K562 (cell line): ENCODE measurements at regions not wholly inside any gene's neighbourhood (a gene's known extent, or its start where the extent isn't known, plus 50 kb on each side); places are given as distances from the start of the nearest gene placed in this dataset.

Experiments used
- ATAC-seq: fragments of 200-7000 bp; cut with Tn5 transposase; 3 replicates; pipeline ENCODE4 v1.9.1; 2020; ENCODE audit warnings: moderate library complexity
- BruUV-seq: library from RNA; stranded (reverse); fragments of 400-500 nt; replicated peaks from 2 replicates; lab custom pipeline; 2021; lab: Mats Ljungman, UMichigan
- CTCF ChIA-PET: fragments of 300-600 bp; formaldehyde crosslinking; extraction: SDS; loops from one replicate; lab custom pipeline; 2021; ENCODE audit warnings: low intra/inter-chr PET ratio; lab: Yijun Ruan, JAX
- POLR2A ChIA-PET: fragments of 300-600, 350-650 bp; sonication (Branson Sonifier 250); formaldehyde crosslinking; extraction: SDS; loops from one replicate; lab custom pipeline; 2021; ENCODE audit warnings: antibody characterized with exemption, inconsistent platforms; lab: Yijun Ruan, JAX
- DNase-seq, 4 experiments: peaks; one replicate each; pipeline versions ENCODE4 v3.0.0 to v3.0.0-alpha.2; 2011 to 2018; ENCODE audit warnings: low spot score in 3 of 4, mixed read lengths in 3 of 4; ENCODE audit errors: extremely low read depth in 1 of 4
- FAIRE-seq: peaks from 2 replicates; lab custom pipeline; 2011; peaks lifted over from hg19 to GRCh38; lab: Jason Lieb, UNC
- H2AFZ ChIP-seq: 2 replicates; pipeline ENCODE4 v1.6.0; 2011; ENCODE audit warnings: low read depth, low read length, control low read depth, inconsistent platforms
- H3K27ac ChIP-seq: fragments of 200-600 bp; 3 replicates; pipeline ENCODE4 v1.8.0; 2011; ENCODE audit warnings: low read depth, mild to moderate bottlenecking, control low read depth, inconsistent platforms, low read length, moderate library complexity, mixed read lengths; ENCODE audit errors: extremely low read depth
- H3K27me3 ChIP-seq, 2 experiments: fragments of 300-600 bp in 1 of 2; 2 replicates in 1 of 2; 3 replicates in 1 of 2; pipeline versions ENCODE4 v1.6.0 to v1.8.0; 2011; ENCODE audit warnings: inconsistent platforms in 2 of 2, low read length in 2 of 2, mild to moderate bottlenecking in 1 of 2, mixed read lengths in 1 of 2, moderate library complexity in 1 of 2; ENCODE audit not compliant: control insufficient read depth in 2 of 2, insufficient read depth in 2 of 2
- H3K36me3 ChIP-seq: fragments of 300-600 bp; 3 replicates; pipeline ENCODE4 v1.8.0; 2011; ENCODE audit warnings: mild to moderate bottlenecking, low read length, inconsistent platforms; ENCODE audit not compliant: control insufficient read depth, insufficient read depth
- H3K4me1 ChIP-seq, 2 experiments: fragments of 200-600 bp in 1 of 2; replicated peaks in 1 of 2; 2 replicates in 1 of 2; 3 replicates in 1 of 2; pipeline versions ENCODE4 v1.5.1 to v1.8.0; 2011; ENCODE audit warnings: inconsistent platforms in 2 of 2, low read length in 2 of 2, mild to moderate bottlenecking in 1 of 2, mixed read lengths in 1 of 2, moderate library complexity in 1 of 2; ENCODE audit not compliant: control insufficient read depth in 2 of 2, insufficient read depth in 2 of 2
- H3K4me2 ChIP-seq: 2 replicates; pipeline ENCODE4 v1.6.1; 2011; ENCODE audit warnings: low read length, control low read depth, inconsistent platforms, mixed read lengths; ENCODE audit not compliant: insufficient read depth
- H3K4me3 ChIP-seq: fragments of 200-600 bp; sonication (generic), shearing (Covaris generic); 2 replicates; pipeline ENCODE4 v1.5.1; 2016; ENCODE audit warnings: control low read depth, inconsistent platforms
- H3K79me2 ChIP-seq: fragments of 200-600 bp; 3 replicates; pipeline ENCODE4 v1.8.0; 2011; ENCODE audit warnings: low read length, inconsistent platforms; ENCODE audit not compliant: control insufficient read depth, insufficient read depth
- H3K9ac ChIP-seq, 2 experiments: 2 replicates each; pipeline versions ENCODE4 v1.6.0 to v1.6.1; 2011; ENCODE audit warnings: low read depth in 2 of 2, low read length in 2 of 2, control low read depth in 1 of 2, inconsistent platforms in 1 of 2, mild to moderate bottlenecking in 1 of 2, mixed read lengths in 1 of 2; ENCODE audit not compliant: insufficient read depth in 1 of 2
- H3K9me1 ChIP-seq: one replicate; pipeline ENCODE4 v1.6.0; 2011; ENCODE audit warnings: inconsistent platforms, mild to moderate bottlenecking, low read length, moderate library complexity; ENCODE audit not compliant: control insufficient read depth, insufficient read depth
- H3K9me3 ChIP-seq: replicated peaks from 2 replicates; pipeline ENCODE4 v1.5.1; 2011; ENCODE audit warnings: low read depth, low read length, inconsistent platforms; ENCODE audit not compliant: control insufficient read depth, insufficient read depth
- H4K20me1 ChIP-seq: replicated peaks from 2 replicates; pipeline ENCODE4 v1.6.1; 2011; ENCODE audit warnings: low read length, inconsistent platforms, mixed read lengths; ENCODE audit not compliant: control insufficient read depth, insufficient read depth
- BCOR ChIP-seq: fragments of 450-650 bp; IDR thresholded peaks from 2 replicates; pipeline ENCODE4 v1.6.1; 2016
- PHF8 ChIP-seq: fragments of 200-600 bp; sonication (generic); IDR thresholded peaks from 2 replicates; pipeline ENCODE4 v1.6.1; 2012; ENCODE audit warnings: mixed run types, mild to moderate bottlenecking, inconsistent platforms, low read length, moderate library complexity, borderline replicate concordance
- TAF7 ChIP-seq: fragments of 450-650 bp; IDR thresholded peaks from 2 replicates; pipeline ENCODE4 v1.6.1; 2016; ENCODE audit warnings: missing genetic modification characterization, missing compliant biosample characterization
- ZFPM2 ChIP-seq: fragments of 250-450 bp; sonication (Bioruptor Pico); IDR thresholded peaks from 2 replicates; pipeline ENCODE4 v1.5.1; 2022; ENCODE audit warnings: mild to moderate bottlenecking
- ZNF146 ChIP-seq: IDR thresholded peaks from one replicate; pipeline ENCODE4 v1.6.1; 2018; ENCODE audit warnings: missing compliant biosample characterization; ENCODE audit not compliant: unreplicated experiment
- ZNF23 ChIP-seq: fragments of 250-450 bp; sonication (Bioruptor Pico); IDR thresholded peaks from 2 replicates; pipeline ENCODE4 v1.4.0; 2020; ENCODE audit warnings: mild to moderate bottlenecking
- WGBS: fragments of 100-300 bp; shearing (Covaris generic); methylation state at CpG from one replicate; pipeline ENCODE4 v1.1.6; 2016; ENCODE audit warnings: low coverage, mixed read lengths; ENCODE audit not compliant: insufficient coverage; ENCODE audit errors: missing lambda C conversion rate; 5-methylcytosine and 5-hydroxymethylcytosine counted together
- in situ Hi-C: fragments of 300-500 bp; cut with MboI; formaldehyde crosslinking; loops from 4 replicates; pipeline ENCODE4 v1.15.0; 2018; ENCODE audit warnings: inconsistent platforms, mixed read lengths
- intact Hi-C: fragments of 100-400 bp; cut with micrococcal nuclease; formaldehyde crosslinking; loops from 2 replicates; pipeline ENCODE4 v1.14.2; 2022
- TF ChIP-seq, protein P1 (sequence below): fragments of 200-800 bp; sonication (Bioruptor generic); IDR thresholded peaks from 2 replicates; pipeline ENCODE4 v1.6.1; 2017; ENCODE audit warnings: missing genetic modification characterization, missing compliant biosample characterization
- TF ChIP-seq, protein P2 (sequence below): fragments of 250-450 bp; sonication (Bioruptor Pico); IDR thresholded peaks from 2 replicates; pipeline ENCODE4 v1.4.0; 2020; ENCODE audit warnings: mild to moderate bottlenecking, moderate library complexity
- TF ChIP-seq, protein P3 (sequence below), 2 experiments: fragments of 200-800 bp in 1 of 2; sonication (Bioruptor generic) in 1 of 2; sonication (generic) in 1 of 2; formaldehyde crosslinking in 1 of 2; IDR thresholded peaks in 1 of 2; conservative IDR thresholded peaks in 1 of 2; 2 replicates each; pipeline versions ENCODE4 v1.5.0 to v1.6.1; 2016 to 2020; ENCODE audit warnings: missing compliant biosample characterization in 1 of 2, missing genetic modification characterization in 1 of 2, missing genetic modification reagents in 1 of 2

DNA sequence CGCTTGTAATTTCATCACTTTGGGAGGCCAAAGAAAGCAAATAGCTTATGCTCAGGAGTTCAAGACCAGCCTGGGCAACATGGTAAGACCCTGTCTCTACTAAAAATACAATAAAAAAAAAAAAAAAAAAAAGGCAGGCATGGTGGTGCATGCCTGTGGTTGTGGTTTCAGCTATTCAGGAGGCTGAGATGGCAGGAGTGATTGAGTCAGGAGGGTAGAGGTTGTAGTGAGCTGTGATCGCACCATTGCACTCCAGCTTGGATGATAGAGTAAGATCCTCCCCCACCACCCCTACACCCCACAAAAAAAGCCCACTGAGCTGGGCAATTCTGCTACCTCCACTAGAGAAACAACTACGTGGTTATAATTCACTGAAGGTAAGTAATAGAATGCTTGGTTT, 118.8 kb upstream of the PCDH18 start:
- Histone ChIP-seq H3K36me3 (no peaks in the 10 kb centered on the region), H3K9ac (no peak overlapping the region), H3K4me3 (no peak overlapping the region), H2AFZ (no peak overlapping the region), H3K27me3 (no peaks in the 10 kb centered on the region), H3K4me1 (no peaks in the 10 kb centered on the region), H4K20me1 (no peaks in the 10 kb centered on the region), H3K9me3 (no peaks in the 10 kb centered on the region; the same call in 1 of the 2 replicates), H3K79me2 (no peaks in the 10 kb centered on the region)
- in situ Hi-C loops, result no loop called here
- DNase-seq, result no peak
- CTCF ChIA-PET, result no interaction called here
- FAIRE-seq, result no peak
- TF ChIP-seq ZNF23 (CRISPR knock-in tag) (no peak), BCOR (no peak), ZNF146 (CRISPR knock-in tag) (no peak), ZFPM2 (CRISPR knock-in tag) (no peak), TAF7 (tag) (no peak), PHF8 (no peak)
- TF ChIP-seq, protein P1, sequence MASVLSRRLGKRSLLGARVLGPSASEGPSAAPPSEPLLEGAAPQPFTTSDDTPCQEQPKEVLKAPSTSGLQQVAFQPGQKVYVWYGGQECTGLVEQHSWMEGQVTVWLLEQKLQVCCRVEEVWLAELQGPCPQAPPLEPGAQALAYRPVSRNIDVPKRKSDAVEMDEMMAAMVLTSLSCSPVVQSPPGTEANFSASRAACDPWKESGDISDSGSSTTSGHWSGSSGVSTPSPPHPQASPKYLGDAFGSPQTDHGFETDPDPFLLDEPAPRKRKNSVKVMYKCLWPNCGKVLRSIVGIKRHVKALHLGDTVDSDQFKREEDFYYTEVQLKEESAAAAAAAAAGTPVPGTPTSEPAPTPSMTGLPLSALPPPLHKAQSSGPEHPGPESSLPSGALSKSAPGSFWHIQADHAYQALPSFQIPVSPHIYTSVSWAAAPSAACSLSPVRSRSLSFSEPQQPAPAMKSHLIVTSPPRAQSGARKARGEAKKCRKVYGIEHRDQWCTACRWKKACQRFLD (CRISPR knock-in tag), result no peak
- TF ChIP-seq, protein P2, sequence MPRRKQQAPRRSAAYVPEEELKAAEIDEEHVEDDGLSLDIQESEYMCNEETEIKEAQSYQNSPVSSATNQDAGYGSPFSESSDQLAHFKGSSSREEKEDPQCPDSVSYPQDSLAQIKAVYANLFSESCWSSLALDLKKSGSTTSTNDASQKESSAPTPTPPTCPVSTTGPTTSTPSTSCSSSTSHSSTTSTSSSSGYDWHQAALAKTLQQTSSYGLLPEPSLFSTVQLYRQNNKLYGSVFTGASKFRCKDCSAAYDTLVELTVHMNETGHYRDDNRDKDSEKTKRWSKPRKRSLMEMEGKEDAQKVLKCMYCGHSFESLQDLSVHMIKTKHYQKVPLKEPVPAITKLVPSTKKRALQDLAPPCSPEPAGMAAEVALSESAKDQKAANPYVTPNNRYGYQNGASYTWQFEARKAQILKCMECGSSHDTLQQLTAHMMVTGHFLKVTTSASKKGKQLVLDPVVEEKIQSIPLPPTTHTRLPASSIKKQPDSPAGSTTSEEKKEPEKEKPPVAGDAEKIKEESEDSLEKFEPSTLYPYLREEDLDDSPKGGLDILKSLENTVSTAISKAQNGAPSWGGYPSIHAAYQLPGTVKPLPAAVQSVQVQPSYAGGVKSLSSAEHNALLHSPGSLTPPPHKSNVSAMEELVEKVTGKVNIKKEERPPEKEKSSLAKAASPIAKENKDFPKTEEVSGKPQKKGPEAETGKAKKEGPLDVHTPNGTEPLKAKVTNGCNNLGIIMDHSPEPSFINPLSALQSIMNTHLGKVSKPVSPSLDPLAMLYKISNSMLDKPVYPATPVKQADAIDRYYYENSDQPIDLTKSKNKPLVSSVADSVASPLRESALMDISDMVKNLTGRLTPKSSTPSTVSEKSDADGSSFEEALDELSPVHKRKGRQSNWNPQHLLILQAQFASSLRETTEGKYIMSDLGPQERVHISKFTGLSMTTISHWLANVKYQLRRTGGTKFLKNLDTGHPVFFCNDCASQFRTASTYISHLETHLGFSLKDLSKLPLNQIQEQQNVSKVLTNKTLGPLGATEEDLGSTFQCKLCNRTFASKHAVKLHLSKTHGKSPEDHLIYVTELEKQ (CRISPR knock-in tag), result no peak
- TF ChIP-seq, protein P3, sequence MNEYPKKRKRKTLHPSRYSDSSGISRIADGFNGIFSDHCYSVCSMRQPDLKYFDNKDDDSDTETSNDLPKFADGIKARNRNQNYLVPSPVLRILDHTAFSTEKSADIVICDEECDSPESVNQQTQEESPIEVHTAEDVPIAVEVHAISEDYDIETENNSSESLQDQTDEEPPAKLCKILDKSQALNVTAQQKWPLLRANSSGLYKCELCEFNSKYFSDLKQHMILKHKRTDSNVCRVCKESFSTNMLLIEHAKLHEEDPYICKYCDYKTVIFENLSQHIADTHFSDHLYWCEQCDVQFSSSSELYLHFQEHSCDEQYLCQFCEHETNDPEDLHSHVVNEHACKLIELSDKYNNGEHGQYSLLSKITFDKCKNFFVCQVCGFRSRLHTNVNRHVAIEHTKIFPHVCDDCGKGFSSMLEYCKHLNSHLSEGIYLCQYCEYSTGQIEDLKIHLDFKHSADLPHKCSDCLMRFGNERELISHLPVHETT (CRISPR knock-in tag; conservative IDR thresholded peaks at IDR 0.05 in 1 of 2, IDR thresholded peaks at IDR 0.05 in 1 of 2), result no peak
- TF ChIP-seq, all 486 proteins: peak for 0
- ATAC-seq, result no peak
- no TSS peak for BruUV-seq
- no peak overlapping the region for H3K27ac ChIP-seq
- POLR2A ChIA-PET, result no interaction called here
- H3K4me2 ChIP-seq, result no peak overlapping the region
- no peaks in the 10 kb centered on the region for H3K9me1 ChIP-seq
- intact Hi-C loops, result no loop called here
- WGBS, result 4% methylated on average over 2 of the region's 3 CpGs
